ENCODE measurements at regions not wholly inside any gene's neighbourhood (a gene's known extent, or its start where the extent isn't known, plus 50 kb on each side); places are given as distances from the start of the nearest gene placed in this dataset.

- no peaks in the 10 kb centered on the region for H3K36me3 ChIP-seq (ENCODE audit: control insufficient read depth in 2 of 2, extremely low read depth in 1 of 2, insufficient read depth in 2 of 2, low read length in 2 of 2)
- no peak overlapping the region for H3K4me2 ChIP-seq (ENCODE audit: insufficient read depth, low read length)
- H3K9ac ChIP-seq (replicated peaks; ENCODE audit: extremely low read depth, insufficient read depth, low read length) = no peak overlapping the region
- peaks cover 2% of the 10 kb centered on the region for H3K9me3 ChIP-seq (replicated peaks; ENCODE audit: control insufficient read depth, insufficient read depth, low read length)
- H3K27ac ChIP-seq (ENCODE audit: insufficient read depth, low read depth, low read length) = no peak overlapping the region
- DNase-seq (ENCODE audit: low read depth, low spot score) (no peak), FAIRE-seq (no peak)
- H3K4me1 ChIP-seq (ENCODE audit: control insufficient read depth, extremely low read depth, insufficient read depth, low read length) = no peaks in the 10 kb centered on the region
- ChIA-PET POLR2A (no interaction called here), CTCF (no interaction called here)
- no peaks in the 10 kb centered on the region for H3K79me2 ChIP-seq (ENCODE audit: control insufficient read depth, insufficient read depth, low read length)
- dilution Hi-C loops (cut with MboI; ENCODE audit: extremely low pct_ligation_motif_present, low sequenced_read_pairs) = no loop called here
- BruUV-seq (replicated peaks) = no TSS peak
- H4K20me1 ChIP-seq (replicated peaks; ENCODE audit: control insufficient read depth, extremely low read depth, insufficient read depth, low read length) = no peaks in the 10 kb centered on the region
- intact Hi-C loops (cut with micrococcal nuclease) = no loop called here
- TF ChIP-seq GATA2 (IDR thresholded peaks at IDR 0.05; ENCODE audit: insufficient read depth, insufficient read length, low read depth, low read length) (no peak), FOS (IDR thresholded peaks at IDR 0.05; ENCODE audit: borderline replicate concordance, insufficient read depth, low read length) (no peak), MAX (IDR thresholded peaks at IDR 0.05; ENCODE audit: insufficient read depth, insufficient read length) (no peak), JUN (IDR thresholded peaks at IDR 0.05; ENCODE audit: borderline replicate concordance, insufficient read depth, insufficient read length, low read depth) (no peak), MYC (IDR thresholded peaks at IDR 0.05; ENCODE audit: low read depth, low read length) (no peak), EZH2 (IDR thresholded peaks at IDR 0.05; ENCODE audit: borderline replicate concordance, low read depth, low read length, severe bottlenecking) (no peak), POLR2AphosphoS5 (IDR thresholded peaks at IDR 0.05; ENCODE audit: insufficient read depth, low read depth, low read length) (no peak), CTCF (IDR thresholded peaks at IDR 0.05; ENCODE audit: extremely low read depth in 1 of 2, insufficient read depth in 1 of 2, low read depth in 1 of 2, low read length in 2 of 2) (no peak)
- H2AFZ ChIP-seq (ENCODE audit: low read depth, low read length) = no peak overlapping the region
- no peaks in the 10 kb centered on the region for H3K27me3 ChIP-seq (ENCODE audit: control insufficient read depth in 2 of 2, insufficient read depth in 2 of 2, low read length in 2 of 2)
- no peaks in the 10 kb centered on the region for H3K9me1 ChIP-seq (replicated peaks; ENCODE audit: control insufficient read depth, extremely low read depth, insufficient read depth, low read length)
- H3K4me3 ChIP-seq (replicated peaks in 1 of 3; ENCODE audit: insufficient read depth in 1 of 3, low read depth in 1 of 3, low read length in 3 of 3) = no peak overlapping the region
Measured at GRCh38 chr3:1945698-1946097, 153.0 kb upstream of the CNTN4 start.
